H9 (cell line): ENCODE measurements at regions not wholly inside any gene's neighbourhood (a gene's known extent, or its start where the extent isn't known, plus 50 kb on each side); places are given as distances from the start of the nearest gene placed in this dataset.

Experiments
- DNase-seq: peaks from one replicate; pipeline ENCODE4 v3.0.0-alpha.2; 2017
- H2AFZ ChIP-seq: one replicate; pipeline ENCODE4 v1.6.1; 2013; ENCODE audit warnings: mild to moderate bottlenecking, low read length, control low read depth, moderate library complexity
- H2AK5ac ChIP-seq: 2 replicates; pipeline ENCODE4 v1.6.1; 2013; ENCODE audit warnings: low read length, control low read depth, mixed read lengths; ENCODE audit not compliant: insufficient read length
- H2BK120ac ChIP-seq: one replicate; pipeline ENCODE4 v1.6.1; 2013; ENCODE audit warnings: low read depth, mild to moderate bottlenecking, low read length, control low read depth, inconsistent platforms; ENCODE audit not compliant: poor library complexity, severe bottlenecking
- H2BK12ac ChIP-seq: 2 replicates; pipeline ENCODE4 v1.6.1; 2013; ENCODE audit warnings: low read length, control low read depth, mixed read lengths, low read depth; ENCODE audit not compliant: insufficient read length
- H2BK15ac ChIP-seq: 2 replicates; pipeline ENCODE4 v1.6.1; 2013; ENCODE audit warnings: low read depth, low read length, control low read depth
- H2BK20ac ChIP-seq: one replicate; pipeline ENCODE4 v1.6.1; 2013; ENCODE audit warnings: low read depth, mild to moderate bottlenecking, low read length, control low read depth, inconsistent platforms; ENCODE audit not compliant: poor library complexity, severe bottlenecking
- H2BK5ac ChIP-seq: 2 replicates; pipeline ENCODE4 v1.6.1; 2013; ENCODE audit warnings: low read length, control low read depth, mixed read lengths; ENCODE audit not compliant: insufficient read length
- H3K14ac ChIP-seq: 2 replicates; pipeline ENCODE4 v1.6.1; 2013; ENCODE audit warnings: low read length, control low read depth; ENCODE audit not compliant: insufficient read depth
- H3K18ac ChIP-seq: 2 replicates; pipeline ENCODE4 v1.6.1; 2013; ENCODE audit warnings: low read depth, mild to moderate bottlenecking, mixed read lengths, low read length, control low read depth; ENCODE audit not compliant: insufficient read length
- H3K23ac ChIP-seq: 2 replicates; pipeline ENCODE4 v1.6.1; 2013; ENCODE audit warnings: low read length, control low read depth, mixed read lengths, low read depth; ENCODE audit not compliant: insufficient read length
- H3K23me2 ChIP-seq: 2 replicates; pipeline ENCODE4 v1.6.1; 2013; ENCODE audit warnings: low read depth, mild to moderate bottlenecking, mixed read lengths, low read length, control low read depth; ENCODE audit not compliant: insufficient read length, poor library complexity, severe bottlenecking
- H3K27ac ChIP-seq: 2 replicates; pipeline ENCODE4 v1.5.1; 2013; ENCODE audit warnings: low read length, control low read depth, mixed read lengths, low read depth; ENCODE audit not compliant: insufficient read length
- H3K27me3 ChIP-seq: 2 replicates; pipeline ENCODE4 v1.6.1; 2013; ENCODE audit warnings: low read length, control low read depth, inconsistent platforms; ENCODE audit not compliant: insufficient read depth
- H3K4ac ChIP-seq: 2 replicates; pipeline ENCODE4 v1.6.1; 2013; ENCODE audit warnings: low read depth, mild to moderate bottlenecking, control low read depth, inconsistent platforms, low read length, moderate library complexity
- H3K4me1 ChIP-seq: 2 replicates; pipeline ENCODE4 v1.6.1; 2013; ENCODE audit warnings: low read length, control low read depth, inconsistent platforms; ENCODE audit not compliant: insufficient read depth
- H3K4me2 ChIP-seq: 2 replicates; pipeline ENCODE4 v1.6.1; 2013; ENCODE audit warnings: low read length, control low read depth, mixed read lengths; ENCODE audit not compliant: insufficient read length, insufficient read depth
- H3K56ac ChIP-seq: 2 replicates; pipeline ENCODE4 v1.6.1; 2013; ENCODE audit warnings: low read depth, mild to moderate bottlenecking, mixed read lengths, low read length, control low read depth; ENCODE audit not compliant: insufficient read length
- H3K79me1 ChIP-seq: 2 replicates; pipeline ENCODE4 v1.6.1; 2013; ENCODE audit warnings: low read depth, mild to moderate bottlenecking, moderate library complexity, low read length, control low read depth, inconsistent platforms; ENCODE audit not compliant: insufficient read depth, poor library complexity, severe bottlenecking
- H3K79me2 ChIP-seq: 2 replicates; pipeline ENCODE4 v1.6.1; 2013; ENCODE audit warnings: low read length, control low read depth, inconsistent platforms; ENCODE audit not compliant: insufficient read depth
- H3K9ac ChIP-seq: 2 replicates; pipeline ENCODE4 v1.6.1; 2013; ENCODE audit warnings: low read length, control low read depth, mixed read lengths; ENCODE audit not compliant: insufficient read length; ENCODE audit errors: extremely low read depth
- H3K9me3 ChIP-seq: one replicate; pipeline ENCODE4 v1.6.1; 2013; ENCODE audit warnings: low read depth, low read length, inconsistent platforms; ENCODE audit not compliant: control insufficient read depth
- H3T11ph ChIP-seq: one replicate; pipeline ENCODE4 v1.6.1; 2013; ENCODE audit warnings: mild to moderate bottlenecking, low read length, control low read depth, inconsistent platforms
- H4K20me1 ChIP-seq: one replicate; pipeline ENCODE4 v1.6.1; 2013; ENCODE audit not compliant: control insufficient read depth, insufficient read length, insufficient read depth
- H4K5ac ChIP-seq: 2 replicates; pipeline ENCODE4 v1.6.1; 2013; ENCODE audit warnings: low read depth, mild to moderate bottlenecking, mixed read lengths, low read length, control low read depth; ENCODE audit not compliant: insufficient read length
- H4K8ac ChIP-seq: replicated peaks from 2 replicates; pipeline ENCODE4 v1.6.1; 2013; ENCODE audit warnings: low read length, control low read depth, mixed read lengths, low read depth; ENCODE audit not compliant: insufficient read length
- H4K91ac ChIP-seq: 2 replicates; pipeline ENCODE4 v1.6.1; 2013; ENCODE audit warnings: low read depth, mild to moderate bottlenecking, moderate library complexity, mixed read lengths, low read length, control low read depth; ENCODE audit not compliant: insufficient read length
- H3K27ac Mint-ChIP-seq, 3 experiments: 2 replicates in 2 of 3; 3 replicates in 1 of 3; pipeline ENCODE4 v1.8.0; 2020 to 2021; ENCODE audit warnings: mixed read lengths in 3 of 3, mild to moderate bottlenecking in 1 of 3, moderate library complexity in 1 of 3
- H3K27me3 Mint-ChIP-seq: 2 replicates; pipeline ENCODE4 v1.8.0; 2021; ENCODE audit warnings: low read depth, mild to moderate bottlenecking, moderate library complexity, mixed read lengths
- H3K36me3 Mint-ChIP-seq, 3 experiments: 2 replicates in 2 of 3; 3 replicates in 1 of 3; pipeline ENCODE4 v1.8.0; 2020 to 2021; ENCODE audit warnings: low read depth in 3 of 3, mixed read lengths in 3 of 3; ENCODE audit not compliant: insufficient read depth in 1 of 3
- H3K4me1 Mint-ChIP-seq, 2 experiments: 2 replicates each; pipeline ENCODE4 v1.8.0; 2020; ENCODE audit warnings: mixed read lengths in 2 of 2
- H3K4me3 Mint-ChIP-seq, 2 experiments: 2 replicates in 1 of 2; 3 replicates in 1 of 2; pipeline ENCODE4 v1.8.0; 2020 to 2021; ENCODE audit warnings: mild to moderate bottlenecking in 2 of 2, mixed read lengths in 2 of 2, moderate library complexity in 1 of 2
- H3K9me3 Mint-ChIP-seq, 2 experiments: 2 replicates in 1 of 2; 3 replicates in 1 of 2; pipeline ENCODE4 v1.8.0; 2020; ENCODE audit warnings: mild to moderate bottlenecking in 2 of 2, mixed read lengths in 2 of 2, moderate library complexity in 1 of 2
- WGBS: extraction: QIAGEN DNeasy Blood & Tissue Kit; methylation state at CpG from one replicate; pipeline ENCODE4 v1.1.7; 2013; ENCODE audit warnings: missing lambda C conversion rate, low lambda C conversion rate, mixed read lengths; ENCODE audit not compliant: insufficient read length; ENCODE audit errors: extremely low coverage; 5-methylcytosine and 5-hydroxymethylcytosine counted together
- TF ChIP-seq, protein P1 (sequence below): fragments of 200-600 bp; sonication (generic); conservative IDR thresholded peaks from 3 replicates; pipeline ENCODE4 v1.8.0; 2021; ENCODE audit warnings: antibody characterized with exemption, mild to moderate bottlenecking

DNA sequence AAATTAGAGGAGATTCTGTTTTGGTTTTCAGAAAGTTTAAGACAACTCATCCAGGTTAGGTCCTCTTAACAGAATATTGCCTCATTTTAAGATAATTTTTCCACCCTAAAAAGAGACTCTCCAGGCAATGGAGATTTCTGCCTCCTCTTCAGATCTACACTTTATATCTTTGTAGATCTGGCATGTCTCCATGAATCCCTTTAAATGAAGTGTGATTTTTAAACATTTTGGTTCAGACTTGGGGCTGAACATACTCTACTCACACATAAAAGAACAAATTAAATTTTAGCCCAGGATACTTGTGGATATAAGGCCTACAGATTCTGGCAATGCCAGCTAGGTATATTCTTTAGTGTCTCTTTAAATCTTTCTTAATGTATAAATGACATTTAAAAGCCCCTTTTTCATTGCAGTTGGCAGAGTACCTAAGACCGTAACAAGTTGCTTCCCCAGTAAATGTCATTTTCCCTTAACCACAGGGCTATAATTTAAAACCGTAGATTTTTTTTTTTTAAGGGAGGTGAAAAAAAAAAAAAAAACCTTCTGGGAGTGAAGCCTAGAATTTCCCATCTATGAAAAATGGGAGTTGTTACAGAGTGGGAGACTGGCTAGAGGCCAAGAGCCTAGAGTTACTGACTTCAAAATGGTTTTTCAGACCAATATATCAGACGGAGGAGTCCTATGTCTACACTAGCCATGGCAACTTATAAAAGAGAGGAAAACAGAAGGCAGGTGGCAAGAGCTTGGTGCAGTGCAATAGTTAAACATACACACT lies 207.8 kb upstream of the TARS1 start:
- H3K9me3 Mint-ChIP-seq: no peaks in the 10 kb centered on the region

More for the DNA sequence above, 207.8 kb upstream of the TARS1 start:
- Histone ChIP-seq H3K9ac (no peak overlapping the region), H4K20me1 (no peaks in the 10 kb centered on the region), H3K4me2 (no peak overlapping the region), H3K27ac (no peak overlapping the region), H3K4ac (no peak overlapping the region), H3K23ac (no peak overlapping the region), H2AK5ac (no peak overlapping the region), H2BK120ac (no peak overlapping the region), H2AFZ (no peak overlapping the region), H3K79me2 (no peaks in the 10 kb centered on the region), H3K79me1 (no peaks in the 10 kb centered on the region), H3K23me2 (no peaks in the 10 kb centered on the region), H2BK5ac (no peak overlapping the region), H3K9me3 (no peaks in the 10 kb centered on the region), H3K56ac (no peak overlapping the region), H4K91ac (no peak overlapping the region), H3K27me3 (no peaks in the 10 kb centered on the region), H3K18ac (no peak overlapping the region), H3T11ph (no peak overlapping the region), H4K5ac (no peak overlapping the region), H3K14ac (no peak overlapping the region), H4K8ac (no peak overlapping the region), H2BK12ac (no peak overlapping the region), H3K4me1 (no peaks in the 10 kb centered on the region), H2BK20ac (no peak overlapping the region), H2BK15ac (no peak overlapping the region)
- WGBS: no CpG with 5 or more reads among the region's 3 CpGs
- no peaks in the 10 kb centered on the region for H3K27me3 Mint-ChIP-seq
- H3K36me3 Mint-ChIP-seq: no peaks in the 10 kb centered on the region
- H3K4me1 Mint-ChIP-seq: peaks cover 3 to 6% of the 10 kb centered on the region in 2 experiments
- H3K4me3 Mint-ChIP-seq: no peak overlapping the region
- no peak for DNase-seq
- TF ChIP-seq, protein P1, sequence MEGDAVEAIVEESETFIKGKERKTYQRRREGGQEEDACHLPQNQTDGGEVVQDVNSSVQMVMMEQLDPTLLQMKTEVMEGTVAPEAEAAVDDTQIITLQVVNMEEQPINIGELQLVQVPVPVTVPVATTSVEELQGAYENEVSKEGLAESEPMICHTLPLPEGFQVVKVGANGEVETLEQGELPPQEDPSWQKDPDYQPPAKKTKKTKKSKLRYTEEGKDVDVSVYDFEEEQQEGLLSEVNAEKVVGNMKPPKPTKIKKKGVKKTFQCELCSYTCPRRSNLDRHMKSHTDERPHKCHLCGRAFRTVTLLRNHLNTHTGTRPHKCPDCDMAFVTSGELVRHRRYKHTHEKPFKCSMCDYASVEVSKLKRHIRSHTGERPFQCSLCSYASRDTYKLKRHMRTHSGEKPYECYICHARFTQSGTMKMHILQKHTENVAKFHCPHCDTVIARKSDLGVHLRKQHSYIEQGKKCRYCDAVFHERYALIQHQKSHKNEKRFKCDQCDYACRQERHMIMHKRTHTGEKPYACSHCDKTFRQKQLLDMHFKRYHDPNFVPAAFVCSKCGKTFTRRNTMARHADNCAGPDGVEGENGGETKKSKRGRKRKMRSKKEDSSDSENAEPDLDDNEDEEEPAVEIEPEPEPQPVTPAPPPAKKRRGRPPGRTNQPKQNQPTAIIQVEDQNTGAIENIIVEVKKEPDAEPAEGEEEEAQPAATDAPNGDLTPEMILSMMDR: no peak
- no peak overlapping the region for H3K27ac Mint-ChIP-seq
